Central memory CD8-positive, alpha-beta T cell (primary cell): ENCODE measurements at regions not wholly inside any gene's neighbourhood (a gene's known extent, or its start where the extent isn't known, plus 50 kb on each side); places are given as distances from the start of the nearest gene placed in this dataset.

Experiments used
- ATAC-seq: fragments of 150-1000 bp; cut with Tn5 transposase; replicated peaks from 2 replicates; pipeline ENCODE4 v1.10.0; 2022; ENCODE audit warnings: mild to moderate bottlenecking, moderate FRiP score, moderate number of reproducible peaks; ENCODE audit not compliant: poor library complexity, severe bottlenecking; ENCODE audit errors: extremely low read depth
- DNase-seq, 2 donors: peaks; one replicate each; pipeline ENCODE4 v3.0.0; 2021; ENCODE audit warnings: low spot score in 2 of 2
- H3K27ac Mint-ChIP-seq: one replicate; pipeline ENCODE4 v1.8.0; 2022; ENCODE audit warnings: low read depth, mild to moderate bottlenecking, moderate library complexity, mixed read lengths
- H3K27me3 Mint-ChIP-seq: one replicate; pipeline ENCODE4 v1.8.0; 2022; ENCODE audit warnings: mixed read lengths
- H3K36me3 Mint-ChIP-seq: one replicate; pipeline ENCODE4 v1.8.0; 2022; ENCODE audit warnings: mild to moderate bottlenecking, moderate library complexity, mixed read lengths; ENCODE audit not compliant: insufficient read depth
- H3K4me1 Mint-ChIP-seq: one replicate; pipeline ENCODE4 v1.8.0; 2022; ENCODE audit warnings: mixed read lengths
- H3K4me3 Mint-ChIP-seq: one replicate; pipeline ENCODE4 v1.8.0; 2022; ENCODE audit warnings: mild to moderate bottlenecking, moderate library complexity, mixed read lengths
- H3K9me3 Mint-ChIP-seq: one replicate; pipeline ENCODE4 v1.8.0; 2022; ENCODE audit warnings: mixed read lengths

GRCh38 chrX:39582091-39582490, 515.7 kb downstream of the BCOR start:
- DNase-seq, result no peak
- no peak overlapping the region for H3K4me3 Mint-ChIP-seq

GRCh38 chrX:39582976-39583375, 514.8 kb downstream of the BCOR start:
- ATAC-seq, result no peak
- Mint-ChIP-seq H3K27me3 (no peaks in the 10 kb centered on the region), H3K36me3 (no peaks in the 10 kb centered on the region), H3K9me3 (no peaks in the 10 kb centered on the region), H3K4me1 (peaks cover 5% of the 10 kb centered on the region), H3K4me3 (no peak overlapping the region), H3K27ac (no peak overlapping the region)
- no peak for DNase-seq

More at GRCh38 chrX:39582091-39582490, 515.7 kb downstream of the BCOR start:
- H3K27me3 Mint-ChIP-seq, result peaks cover 7% of the 10 kb centered on the region
- peaks cover 5% of the 10 kb centered on the region for H3K4me1 Mint-ChIP-seq
- H3K36me3 Mint-ChIP-seq, result no peaks in the 10 kb centered on the region
- no peaks in the 10 kb centered on the region for H3K9me3 Mint-ChIP-seq
- ATAC-seq, result no peak
- no peak overlapping the region for H3K27ac Mint-ChIP-seq

GRCh38 chrX:39585808-39586207, 511.9 kb downstream of the BCOR start:
- H3K4me1 Mint-ChIP-seq, result no peaks in the 10 kb centered on the region
- H3K9me3 Mint-ChIP-seq, result no peaks in the 10 kb centered on the region
- H3K4me3 Mint-ChIP-seq, result no peak overlapping the region
- no peaks in the 10 kb centered on the region for H3K36me3 Mint-ChIP-seq
- ATAC-seq (no peak), DNase-seq (no peak)
- no peak overlapping the region for H3K27ac Mint-ChIP-seq
- no peaks in the 10 kb centered on the region for H3K27me3 Mint-ChIP-seq

GRCh38 chrX:39586359-39586758, 511.4 kb downstream of the BCOR start:
- Mint-ChIP-seq H3K27me3 (no peaks in the 10 kb centered on the region), H3K27ac (no peak overlapping the region), H3K9me3 (no peaks in the 10 kb centered on the region), H3K4me3 (no peak overlapping the region), H3K4me1 (no peaks in the 10 kb centered on the region), H3K36me3 (no peaks in the 10 kb centered on the region)
- no peak for DNase-seq
- no peak for ATAC-seq

GRCh38 chrX:39591099-39591498, 506.7 kb downstream of the BCOR start:
- H3K27ac Mint-ChIP-seq, result no peak overlapping the region
- no peak for ATAC-seq
- H3K4me3 Mint-ChIP-seq, result no peak overlapping the region
- no peaks in the 10 kb centered on the region for H3K4me1 Mint-ChIP-seq
- H3K9me3 Mint-ChIP-seq, result no peaks in the 10 kb centered on the region
- no peak for DNase-seq
- H3K36me3 Mint-ChIP-seq, result no peaks in the 10 kb centered on the region
- no peaks in the 10 kb centered on the region for H3K27me3 Mint-ChIP-seq

- ATAC-seq, result no peak
- Mint-ChIP-seq H3K4me3 (no peak overlapping the region), H3K36me3 (no peaks in the 10 kb centered on the region), H3K4me1 (no peaks in the 10 kb centered on the region), H3K27me3 (no peaks in the 10 kb centered on the region), H3K9me3 (no peaks in the 10 kb centered on the region), H3K27ac (no peak overlapping the region)
- DNase-seq, result no peak
These were observed 505.0 kb downstream of the BCOR start for GRCh38 chrX:39592776-39593175.

GRCh38 chrX:39595977-39596376, 501.8 kb downstream of the BCOR start:
- Mint-ChIP-seq H3K4me3 (no peak overlapping the region), H3K4me1 (no peaks in the 10 kb centered on the region), H3K27ac (no peak overlapping the region), H3K9me3 (no peaks in the 10 kb centered on the region), H3K36me3 (no peaks in the 10 kb centered on the region), H3K27me3 (peaks cover 7% of the 10 kb centered on the region)
- ATAC-seq (no peak), DNase-seq (no peak)

GRCh38 chrX:39596437-39596836, 501.3 kb downstream of the BCOR start:
- no peak for DNase-seq
- Mint-ChIP-seq H3K27ac (no peak overlapping the region), H3K4me1 (no peaks in the 10 kb centered on the region), H3K36me3 (no peaks in the 10 kb centered on the region), H3K27me3 (peaks cover 10% of the 10 kb centered on the region), H3K9me3 (no peaks in the 10 kb centered on the region), H3K4me3 (no peak overlapping the region)
- no peak for ATAC-seq

GRCh38 chrX:39599339-39599738, 498.4 kb downstream of the BCOR start:
- H3K27me3 Mint-ChIP-seq, result peaks cover 21% of the 10 kb centered on the region
- DNase-seq (no peak), ATAC-seq (no peak)
- no peak overlapping the region for H3K27ac Mint-ChIP-seq
- H3K4me3 Mint-ChIP-seq, result no peak overlapping the region
- H3K9me3 Mint-ChIP-seq, result no peaks in the 10 kb centered on the region
- no peaks in the 10 kb centered on the region for H3K4me1 Mint-ChIP-seq
- no peaks in the 10 kb centered on the region for H3K36me3 Mint-ChIP-seq

GRCh38 chrX:39600222-39600621, 497.5 kb downstream of the BCOR start:
- Mint-ChIP-seq H3K27me3 (peaks cover 23% of the 10 kb centered on the region), H3K27ac (no peak overlapping the region)
- ATAC-seq, result no peak

GRCh38 chrX:39601231-39602177, 496.3 kb downstream of the BCOR start:
- Mint-ChIP-seq H3K4me1 (no peaks in the 10 kb centered on the region), H3K9me3 (no peaks in the 10 kb centered on the region), H3K27ac (no peak overlapping the region), H3K36me3 (no peaks in the 10 kb centered on the region), H3K4me3 (no peak overlapping the region), H3K27me3 (peaks cover 23% of the 10 kb centered on the region)
- no peak for DNase-seq
- no peak for ATAC-seq

More at GRCh38 chrX:39600222-39600621, 497.5 kb downstream of the BCOR start:
- DNase-seq, result no peak
- Mint-ChIP-seq H3K9me3 (no peaks in the 10 kb centered on the region), H3K4me3 (no peak overlapping the region), H3K36me3 (no peaks in the 10 kb centered on the region), H3K4me1 (no peaks in the 10 kb centered on the region)

- H3K4me3 Mint-ChIP-seq, result no peak overlapping the region
- DNase-seq (no peak), ATAC-seq (no peak)
- no peaks in the 10 kb centered on the region for H3K9me3 Mint-ChIP-seq
- no peaks in the 10 kb centered on the region for H3K4me1 Mint-ChIP-seq
- H3K27me3 Mint-ChIP-seq, result peaks cover 23% of the 10 kb centered on the region
- H3K36me3 Mint-ChIP-seq, result no peaks in the 10 kb centered on the region
- H3K27ac Mint-ChIP-seq, result no peak overlapping the region
These were observed 495.6 kb downstream of the BCOR start for GRCh38 chrX:39602195-39602594.

- ATAC-seq (no peak), DNase-seq (no peak)
- no peaks in the 10 kb centered on the region for H3K36me3 Mint-ChIP-seq
- H3K4me3 Mint-ChIP-seq, result no peak overlapping the region
- H3K27me3 Mint-ChIP-seq, result peaks cover 23% of the 10 kb centered on the region
- no peaks in the 10 kb centered on the region for H3K9me3 Mint-ChIP-seq
- H3K4me1 Mint-ChIP-seq, result no peaks in the 10 kb centered on the region
- no peak overlapping the region for H3K27ac Mint-ChIP-seq
These were observed 494.5 kb downstream of the BCOR start for GRCh38 chrX:39603230-39603629.
